Panc1 (cell line): ENCODE measurements at regions not wholly inside any gene's neighbourhood (a gene's known extent, or its start where the extent isn't known, plus 50 kb on each side); places are given as distances from the start of the nearest gene placed in this dataset.
"Not testable (repeated sequence)": the region's sequence is repeated elsewhere in the genome, so short reads cannot be mapped to it uniquely, and the experiment has no call there.

Source experiments
- ATAC-seq: fragments of 200-7000 bp; cut with Tn5 transposase; 2 replicates; pipeline ENCODE4 v1.9.1; 2020; ENCODE audit warnings: mild to moderate bottlenecking, moderate library complexity
- BruUV-seq: library from RNA; stranded (reverse); fragments of 400-500 nt; replicated peaks from 2 replicates; lab custom pipeline; 2021; lab: Mats Ljungman, UMichigan
- CTCF ChIA-PET: fragments of 300-600 bp; sonication (Branson Sonifier 250); formaldehyde crosslinking; loops from one replicate; lab custom pipeline; 2022; ENCODE audit warnings: antibody characterized with exemption; lab: Charles Lee
- POLR2A ChIA-PET: fragments of 300-600 bp; sonication (Branson Sonifier 250); formaldehyde crosslinking; loops from one replicate; lab custom pipeline; 2022; ENCODE audit warnings: antibody characterized with exemption; lab: Charles Lee
- DNase-seq: peaks from one replicate; pipeline ENCODE4 v3.0.0-alpha.2; 2010; ENCODE audit warnings: low read depth, low spot score
- H3K27ac ChIP-seq: 2 replicates; pipeline ENCODE4 v1.5.1; 2011; ENCODE audit warnings: mild to moderate bottlenecking, low read length, inconsistent platforms
- H3K27me3 ChIP-seq: fragments of 200-500 bp; sonication (Bioruptor generic); 2 replicates; pipeline ENCODE4 v1.6.0; 2014; ENCODE audit warnings: low read length, inconsistent platforms; ENCODE audit not compliant: control insufficient read depth, insufficient read depth
- H3K36me3 ChIP-seq: fragments of 200-500 bp; sonication (Bioruptor generic); 2 replicates; pipeline ENCODE4 v1.5.1; 2014; ENCODE audit warnings: inconsistent platforms, mild to moderate bottlenecking, low read length, moderate library complexity; ENCODE audit not compliant: control insufficient read depth, insufficient read depth
- H3K4me1 ChIP-seq: 2 replicates; pipeline ENCODE4 v1.5.1; 2011; ENCODE audit warnings: inconsistent platforms, mild to moderate bottlenecking, low read length, moderate library complexity; ENCODE audit not compliant: control insufficient read depth, insufficient read depth
- H3K4me3 ChIP-seq, 2 experiments: 2 replicates each; pipeline ENCODE4 v1.5.1; 2011 to 2012; ENCODE audit warnings: low read depth in 2 of 2, low read length in 2 of 2, mild to moderate bottlenecking in 2 of 2, inconsistent platforms in 1 of 2, moderate library complexity in 1 of 2
- H3K9me3 ChIP-seq: fragments of 200-500 bp; sonication (Bioruptor generic); 2 replicates; pipeline ENCODE4 v1.5.1; 2014; ENCODE audit warnings: low read depth, mild to moderate bottlenecking, inconsistent platforms, low read length, moderate library complexity; ENCODE audit not compliant: control insufficient read depth, insufficient read depth
- CTCF ChIP-seq: fragments of 450-650 bp; IDR thresholded peaks from 2 replicates; pipeline ENCODE4 v1.5.1; 2017; ENCODE audit warnings: mild to moderate bottlenecking
- POLR2AphosphoS5 ChIP-seq: IDR thresholded peaks from 2 replicates; pipeline ENCODE4 v1.6.1; 2012; ENCODE audit warnings: mild to moderate bottlenecking, low read depth, low read length, moderate library complexity
- REST ChIP-seq, 2 experiments: IDR thresholded peaks; 2 replicates each; pipeline ENCODE4 v1.6.1; 2011 to 2012; ENCODE audit warnings: low read depth in 2 of 2, control low read depth in 1 of 2, low read length in 1 of 2, mild to moderate bottlenecking in 1 of 2, moderate library complexity in 1 of 2; ENCODE audit not compliant: insufficient read depth in 1 of 2
- SIN3A ChIP-seq: IDR thresholded peaks from 2 replicates; pipeline ENCODE4 v1.6.1; 2012; ENCODE audit warnings: low read depth, mild to moderate bottlenecking, low read length, moderate library complexity, borderline replicate concordance; ENCODE audit not compliant: insufficient read depth
- TCF7L2 ChIP-seq: IDR thresholded peaks from 2 replicates; pipeline ENCODE4 v1.6.1; 2011; ENCODE audit warnings: mild to moderate bottlenecking, low read depth, low read length, inconsistent platforms
- in situ Hi-C: cut with HindIII; loops from 2 replicates; pipeline ENCODE4 v1.10.0; 2016; ENCODE audit warnings: low sequenced_read_pairs, low pct_unique_long_range_greater_than_20kb
- intact Hi-C: fragments of 100-400 bp; cut with micrococcal nuclease; formaldehyde crosslinking; loops from one replicate; pipeline ENCODE4 v1.10.0; 2022; ENCODE audit not compliant: unreplicated experiment

- intact Hi-C loops: no loop called here
- in situ Hi-C loops: no loop called here
- DNase-seq (no peak), ATAC-seq (no peak)
- ChIA-PET POLR2A (no interaction called here), CTCF (no interaction called here)
- no peak for TF ChIP-seq SIN3A
- no peak for TF ChIP-seq TCF7L2
- TF ChIP-seq POLR2AphosphoS5: no peak
- TF ChIP-seq REST (IDR thresholded peaks at IDR 0.05; ENCODE audit: insufficient read depth in 1 of 2, low read depth in 2 of 2, low read length in 1 of 2): no peak
- TF ChIP-seq CTCF: no peak
- H3K4me1 ChIP-seq: no peaks in the 10 kb centered on the region
- H3K27me3 ChIP-seq: no peaks in the 10 kb centered on the region
- H3K27ac ChIP-seq: no peak overlapping the region
- no TSS peak for BruUV-seq
- H3K4me3 ChIP-seq: no peak overlapping the region
- H3K9me3 ChIP-seq: no peaks in the 10 kb centered on the region
- H3K36me3 ChIP-seq: no peaks in the 10 kb centered on the region
These were observed 2000.7 kb downstream of the OLFM4 start for GRCh38 chr13:55029280-55029679.

- Histone ChIP-seq H3K27me3 (no peaks in the 10 kb centered on the region), H3K36me3 (no peaks in the 10 kb centered on the region), H3K4me3 (no peak overlapping the region), H3K9me3 (no peaks in the 10 kb centered on the region), H3K4me1 (no peaks in the 10 kb centered on the region), H3K27ac (no peak overlapping the region)
- ChIA-PET POLR2A (no interaction called here), CTCF (no interaction called here)
- BruUV-seq: no TSS peak
- in situ Hi-C loops: no loop called here
- intact Hi-C loops: no loop called here
- ATAC-seq (no peak), DNase-seq (no peak)
- TF ChIP-seq REST (IDR thresholded peaks at IDR 0.05; ENCODE audit: insufficient read depth in 1 of 2, low read depth in 2 of 2, low read length in 1 of 2) (no peak), TCF7L2 (no peak), POLR2AphosphoS5 (no peak), CTCF (no peak), SIN3A (no peak)
These were observed 2009.6 kb downstream of the OLFM4 start for GRCh38 chr13:55038230-55038629.

- BruUV-seq, H3K9me3 ChIP-seq, intact Hi-C loops, POLR2A ChIA-PET, H3K27me3 ChIP-seq, DNase-seq, ATAC-seq, H3K36me3 ChIP-seq, CTCF ChIA-PET, H3K4me3 ChIP-seq, H3K4me1 ChIP-seq, in situ Hi-C loops, H3K27ac ChIP-seq: not testable (repeated sequence)
These were observed 2025.4 kb downstream of the OLFM4 start for GRCh38 chr13:55053891-55054550.
